NT2/D1 (cell line): ENCODE measurements at regions not wholly inside any gene's neighbourhood (a gene's known extent, or its start where the extent isn't known, plus 50 kb on each side); places are given as distances from the start of the nearest gene placed in this dataset.

Experiments used
- SUZ12 ChIP-seq: IDR thresholded peaks from 2 replicates; pipeline ENCODE4 v1.6.1; 2011; ENCODE audit not compliant: insufficient read length, insufficient read depth; ENCODE audit errors: extremely low read depth
- YY1 ChIP-seq: IDR thresholded peaks from 2 replicates; pipeline ENCODE4 v1.6.1; 2011; ENCODE audit not compliant: insufficient read length, insufficient read depth
- ZNF274 ChIP-seq: IDR thresholded peaks from 2 replicates; pipeline ENCODE4 v1.6.1; 2011; ENCODE audit warnings: mild to moderate bottlenecking, low read depth, low read length

GRCh38 chr3:43968465-43968864, 273.2 kb upstream of the TOPAZ1 start:
- TF ChIP-seq YY1 (no peak), ZNF274 (no peak), SUZ12 (no peak)
